ENCODE measurements at regions not wholly inside any gene's neighbourhood (a gene's known extent, or its start where the extent isn't known, plus 50 kb on each side); places are given as distances from the start of the nearest gene placed in this dataset.
"Not testable (repeated sequence)": the region's sequence is repeated elsewhere in the genome, so short reads cannot be mapped to it uniquely, and the experiment has no call there.

DNA sequence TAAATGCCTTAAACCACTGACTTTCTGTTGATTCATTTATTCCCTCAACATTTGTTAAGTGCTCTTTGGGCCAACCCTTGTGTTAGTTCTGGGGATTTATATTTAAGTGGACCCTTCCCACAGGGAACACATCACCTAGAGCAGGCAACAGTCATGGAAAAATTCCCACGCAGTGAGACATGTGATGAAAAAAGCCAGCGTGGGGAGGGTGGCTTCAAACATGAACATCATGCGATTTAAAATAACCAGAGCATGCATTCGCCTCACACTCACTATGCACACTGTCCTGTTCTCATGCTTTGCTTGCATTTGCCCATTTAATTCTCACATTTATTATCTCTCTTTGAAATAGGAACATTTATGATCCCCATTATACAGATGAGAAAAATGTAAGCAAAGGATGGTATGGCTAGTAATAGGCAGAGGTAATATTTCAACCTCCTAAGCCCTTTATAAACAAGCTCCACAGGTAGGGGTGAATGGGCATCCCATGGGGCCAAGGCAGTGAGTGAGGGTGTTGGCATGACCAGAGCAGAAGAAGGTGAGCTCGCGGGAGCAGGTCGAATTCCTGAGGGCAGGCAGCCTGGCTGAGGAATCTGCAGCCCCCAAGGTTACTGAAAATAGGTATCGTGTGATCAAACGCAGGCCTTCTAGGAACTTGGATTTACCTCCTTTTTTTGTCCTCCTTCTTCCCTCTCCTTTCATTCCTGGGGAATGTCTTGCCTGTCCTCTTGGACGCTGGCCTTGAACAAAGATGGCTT is 297.8 kb downstream of the MYCN start:
- no peak overlapping the region for H3K27ac Mint-ChIP-seq
- no peak overlapping the region for H3K4me3 Mint-ChIP-seq
- CTCF ChIA-PET: no interaction called here
- no peaks in the 10 kb centered on the region for H3K9me3 ChIP-seq (ENCODE audit: control insufficient read depth in 2 of 3, low read length in 3 of 3)
- intact Hi-C loops (cut with micrococcal nuclease): no loop called here
- ATAC-seq: no peak
- H3K9me3 Mint-ChIP-seq: peaks cover 0 to 8% (median 2%) of the 10 kb centered on the region in 11 donors
- H3K36me3 Mint-ChIP-seq: no peaks in the 10 kb centered on the region
- no peaks in the 10 kb centered on the region for H3K27me3 ChIP-seq (ENCODE audit: control insufficient read depth in 2 of 2, insufficient read depth in 2 of 2, low read length in 2 of 2)
- no peaks in the 10 kb centered on the region for H3K4me1 Mint-ChIP-seq
- no peak for DNase-seq
- H3K36me3 ChIP-seq (ENCODE audit: control insufficient read depth in 2 of 3, insufficient read depth in 3 of 3, low read length in 3 of 3): no peaks in the 10 kb centered on the region
- H3K4me1 ChIP-seq (ENCODE audit: control insufficient read depth in 2 of 2, insufficient read depth in 2 of 2, low read length in 2 of 2): no peaks in the 10 kb centered on the region
- no peak overlapping the region for H3K4me3 ChIP-seq (ENCODE audit: low read length)
- POLR2A ChIA-PET: interaction anchor here (0.6 to 0.7 kb wide), 2 partner anchors 46 to 603 kb away, joined by 3 read pairs; no protein-coding TSS in a partner anchor
- H3K27ac ChIP-seq (ENCODE audit: low read depth, low read length): no peak overlapping the region
- H3K27me3 Mint-ChIP-seq: peaks cover 0 to 42% (median 12%) of the 10 kb centered on the region in 5 donors

DNA sequence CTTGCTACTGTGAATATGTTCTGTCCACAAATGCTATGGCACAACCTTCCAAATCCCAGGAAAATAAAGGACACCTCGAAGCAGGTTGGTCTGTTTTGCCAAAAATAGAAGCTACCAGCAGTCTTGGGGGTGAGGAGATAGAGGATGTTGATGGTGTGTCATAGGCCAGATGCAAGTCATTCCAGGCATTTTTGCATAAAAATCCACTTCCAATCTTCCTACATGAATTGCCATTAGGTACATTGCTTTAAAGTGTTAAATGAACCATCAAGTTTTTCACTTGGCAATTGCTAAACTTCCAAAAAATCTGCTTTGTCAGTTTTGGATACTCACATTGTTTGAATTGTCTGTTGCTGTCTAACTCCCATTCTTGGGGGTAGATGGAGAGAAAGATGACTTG is 295.4 kb downstream of the MYCN start:
- no peaks in the 10 kb centered on the region for H3K4me1 Mint-ChIP-seq
- H3K4me3 Mint-ChIP-seq: no peak overlapping the region
- Histone ChIP-seq H3K4me3 (ENCODE audit: low read length) (no peak overlapping the region), H3K9me3 (ENCODE audit: control insufficient read depth in 2 of 3, low read length in 3 of 3) (no peaks in the 10 kb centered on the region), H3K27ac (ENCODE audit: low read depth, low read length) (no peak overlapping the region), H3K27me3 (ENCODE audit: control insufficient read depth in 2 of 2, insufficient read depth in 2 of 2, low read length in 2 of 2) (no peaks in the 10 kb centered on the region), H3K36me3 (ENCODE audit: control insufficient read depth in 2 of 3, insufficient read depth in 3 of 3, low read length in 3 of 3) (no peaks in the 10 kb centered on the region), H3K4me1 (ENCODE audit: control insufficient read depth in 2 of 2, insufficient read depth in 2 of 2, low read length in 2 of 2) (no peaks in the 10 kb centered on the region)
- DNase-seq: no peak
- peaks cover 0 to 36% (median 12%) of the 10 kb centered on the region in 5 donors for H3K27me3 Mint-ChIP-seq
- POLR2A ChIA-PET: no interaction called here
- no peak for ATAC-seq
- no peaks in the 10 kb centered on the region for H3K36me3 Mint-ChIP-seq
- intact Hi-C loops (cut with micrococcal nuclease): no loop called here
- H3K9me3 Mint-ChIP-seq: peaks cover 0 to 8% (median 0%) of the 10 kb centered on the region in 11 donors
- H3K27ac Mint-ChIP-seq: no peak overlapping the region
- CTCF ChIA-PET: no interaction called here

DNA sequence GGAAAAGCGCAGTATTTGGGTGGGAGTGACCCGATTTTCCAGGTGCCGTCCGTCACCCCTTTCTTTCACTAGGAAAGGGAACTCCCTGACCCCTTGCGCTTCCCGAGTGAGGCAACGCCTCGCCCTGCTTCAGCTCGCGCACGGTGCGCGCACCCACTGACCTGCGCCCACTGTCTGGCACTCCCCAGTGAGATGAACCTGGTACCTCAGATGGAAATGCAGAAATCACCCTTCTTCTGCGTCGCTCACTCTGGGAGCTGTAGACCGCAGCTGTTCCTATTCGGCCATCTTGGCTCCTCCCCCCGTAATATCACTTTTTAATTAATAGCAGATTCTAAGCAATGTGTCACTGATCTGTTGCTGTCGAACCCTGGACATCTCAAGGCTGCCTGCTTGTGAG is 294.9 kb downstream of the MYCN start:
- H3K27ac ChIP-seq (ENCODE audit: low read depth, low read length); POLR2A ChIA-PET; H3K4me1 Mint-ChIP-seq; H3K4me3 ChIP-seq (ENCODE audit: low read length); CTCF ChIA-PET; intact Hi-C loops (cut with micrococcal nuclease); H3K4me3 Mint-ChIP-seq; H3K9me3 Mint-ChIP-seq; H3K27ac Mint-ChIP-seq; H3K36me3 ChIP-seq (ENCODE audit: control insufficient read depth in 2 of 3, insufficient read depth in 3 of 3, low read length in 3 of 3); H3K4me1 ChIP-seq (ENCODE audit: control insufficient read depth in 2 of 2, insufficient read depth in 2 of 2, low read length in 2 of 2); H3K27me3 ChIP-seq (ENCODE audit: control insufficient read depth in 2 of 2, insufficient read depth in 2 of 2, low read length in 2 of 2); DNase-seq; H3K36me3 Mint-ChIP-seq; H3K9me3 ChIP-seq (ENCODE audit: control insufficient read depth in 2 of 3, low read length in 3 of 3); ATAC-seq: not testable (repeated sequence)
- H3K27me3 Mint-ChIP-seq: peaks cover 0 to 36% (median 12%) of the 10 kb centered on the region in 5 donors

DNA sequence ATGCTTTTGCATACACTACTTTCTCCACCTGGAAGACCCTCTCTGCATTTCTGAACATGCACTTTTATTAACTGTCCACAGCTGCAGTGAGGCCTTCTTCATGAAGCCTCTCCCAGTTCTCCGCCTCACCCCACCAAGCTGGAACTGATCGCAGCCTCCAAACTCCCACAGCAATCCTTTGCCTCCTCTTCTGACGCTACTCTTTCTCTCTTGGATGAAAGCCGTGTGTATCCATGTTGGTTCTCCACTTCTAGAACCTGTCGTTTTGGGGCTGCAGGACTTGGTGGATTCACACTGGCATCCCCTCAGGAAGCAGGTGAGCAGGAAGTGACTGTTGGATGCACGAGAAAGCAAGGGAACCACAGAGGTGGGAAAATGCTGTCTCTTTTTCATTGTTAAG is 288.6 kb downstream of the MYCN start:
- Mint-ChIP-seq H3K4me3 (no peak overlapping the region), H3K9me3 (no peaks in the 10 kb centered on the region), H3K4me1 (no peaks in the 10 kb centered on the region), H3K36me3 (no peaks in the 10 kb centered on the region), H3K27me3 (no peaks in the 10 kb centered on the region), H3K27ac (no peak overlapping the region)
- H3K27me3 ChIP-seq (ENCODE audit: control insufficient read depth in 2 of 2, insufficient read depth in 2 of 2, low read length in 2 of 2): no peaks in the 10 kb centered on the region
- H3K4me3 ChIP-seq (ENCODE audit: low read length): no peak overlapping the region
- intact Hi-C loops (cut with micrococcal nuclease): no loop called here
- no peaks in the 10 kb centered on the region for H3K9me3 ChIP-seq (ENCODE audit: control insufficient read depth in 2 of 3, low read length in 3 of 3)
- ChIA-PET POLR2A (no interaction called here), CTCF (no interaction called here)
- no peaks in the 10 kb centered on the region for H3K4me1 ChIP-seq (ENCODE audit: control insufficient read depth in 2 of 2, insufficient read depth in 2 of 2, low read length in 2 of 2)
- no peaks in the 10 kb centered on the region for H3K36me3 ChIP-seq (ENCODE audit: control insufficient read depth in 2 of 3, insufficient read depth in 3 of 3, low read length in 3 of 3)
- DNase-seq: no peak
- H3K27ac ChIP-seq (ENCODE audit: low read depth, low read length): no peak overlapping the region
- no peak for ATAC-seq

DNA sequence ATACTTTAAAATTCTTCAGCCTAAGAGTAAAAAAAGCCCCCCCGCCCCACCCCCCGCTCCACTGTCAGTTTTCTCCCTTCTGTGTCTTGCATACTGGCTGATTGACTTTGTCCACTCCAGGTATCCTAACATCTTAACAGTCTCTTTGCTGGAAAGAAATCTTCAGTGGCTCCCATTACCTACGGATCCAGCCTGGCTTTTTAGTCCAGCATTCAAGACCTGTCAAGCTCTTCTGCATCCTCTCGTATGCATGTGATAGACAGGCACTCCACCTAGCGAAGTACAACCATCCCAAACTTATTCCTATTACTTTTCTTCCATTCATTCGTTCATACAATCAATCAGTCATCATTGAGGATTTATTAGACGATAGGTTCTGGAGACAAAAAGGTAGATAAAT is 288.1 kb downstream of the MYCN start:
- ATAC-seq (no peak), DNase-seq (no peak)
- no peak overlapping the region for H3K4me3 ChIP-seq (ENCODE audit: low read length)
- intact Hi-C loops (cut with micrococcal nuclease): no loop called here
- H3K4me3 Mint-ChIP-seq: no peak overlapping the region
- H3K27me3 Mint-ChIP-seq: peaks cover 0 to 4% (median 0%) of the 10 kb centered on the region in 5 donors
- H3K27me3 ChIP-seq (ENCODE audit: control insufficient read depth in 2 of 2, insufficient read depth in 2 of 2, low read length in 2 of 2): no peaks in the 10 kb centered on the region
- no peak overlapping the region for H3K27ac Mint-ChIP-seq
- no peaks in the 10 kb centered on the region for H3K36me3 Mint-ChIP-seq
- H3K9me3 ChIP-seq (ENCODE audit: control insufficient read depth in 2 of 3, low read length in 3 of 3): no peaks in the 10 kb centered on the region
- ChIA-PET CTCF (no interaction called here), POLR2A (no interaction called here)
- H3K27ac ChIP-seq (ENCODE audit: low read depth, low read length): no peak overlapping the region
- no peaks in the 10 kb centered on the region for H3K4me1 Mint-ChIP-seq
- no peaks in the 10 kb centered on the region for H3K4me1 ChIP-seq (ENCODE audit: control insufficient read depth in 2 of 2, insufficient read depth in 2 of 2, low read length in 2 of 2)
- no peaks in the 10 kb centered on the region for H3K9me3 Mint-ChIP-seq
- no peaks in the 10 kb centered on the region for H3K36me3 ChIP-seq (ENCODE audit: control insufficient read depth in 2 of 3, insufficient read depth in 3 of 3, low read length in 3 of 3)

DNA sequence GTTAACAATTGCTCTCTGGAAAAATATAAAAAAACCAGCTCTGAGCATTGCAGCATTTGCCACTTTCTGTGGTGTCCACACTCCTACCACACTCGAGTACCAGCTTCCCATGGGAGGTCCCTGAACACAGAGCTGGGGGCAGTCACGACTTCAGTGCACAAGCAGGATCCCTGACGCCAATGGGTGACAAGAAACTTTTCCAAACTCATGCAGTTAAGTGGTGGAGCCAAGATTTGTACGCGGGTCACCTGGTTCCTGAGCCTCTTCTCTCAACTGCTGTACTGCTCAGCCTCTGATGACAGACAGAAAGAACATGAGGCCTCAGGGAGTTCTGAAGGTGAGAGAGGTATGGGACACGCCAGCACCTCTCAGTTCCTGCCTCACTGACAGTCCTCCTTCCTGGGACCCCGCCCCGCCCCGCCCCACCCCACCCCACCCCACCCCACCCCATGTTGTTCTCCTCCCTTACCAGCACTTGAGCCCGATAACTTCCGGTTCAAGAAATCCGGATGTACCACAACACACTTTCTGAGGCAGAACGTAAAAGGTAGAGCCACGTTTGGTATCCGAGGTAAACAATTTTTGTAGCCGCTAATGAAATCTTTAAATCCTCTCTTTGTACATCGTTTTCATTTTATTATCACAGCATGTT is 287.6 kb downstream of the MYCN start:
- Histone ChIP-seq H3K4me3 (ENCODE audit: low read length) (no peak overlapping the region), H3K4me1 (ENCODE audit: control insufficient read depth in 2 of 2, insufficient read depth in 2 of 2, low read length in 2 of 2) (no peaks in the 10 kb centered on the region), H3K9me3 (ENCODE audit: control insufficient read depth in 2 of 3, low read length in 3 of 3) (no peaks in the 10 kb centered on the region), H3K36me3 (ENCODE audit: control insufficient read depth in 2 of 3, insufficient read depth in 3 of 3, low read length in 3 of 3) (no peaks in the 10 kb centered on the region), H3K27me3 (ENCODE audit: control insufficient read depth in 2 of 2, insufficient read depth in 2 of 2, low read length in 2 of 2) (no peaks in the 10 kb centered on the region), H3K27ac (ENCODE audit: low read depth, low read length) (no peak overlapping the region)
- Mint-ChIP-seq H3K4me1 (no peaks in the 10 kb centered on the region), H3K27me3 (peaks cover 0 to 5% (median 0%) of the 10 kb centered on the region in 5 donors), H3K27ac (no peak overlapping the region), H3K9me3 (no peaks in the 10 kb centered on the region), H3K4me3 (no peak overlapping the region), H3K36me3 (no peaks in the 10 kb centered on the region)
- POLR2A ChIA-PET: no interaction called here
- intact Hi-C loops (cut with micrococcal nuclease): no loop called here
- no peak for ATAC-seq
- CTCF ChIA-PET: no interaction called here
- no peak for DNase-seq

Measured in naive thymus-derived CD4-positive, alpha-beta T cell (primary cell).